ENCODE measurements at regions not wholly inside any gene's neighbourhood (a gene's known extent, or its start where the extent isn't known, plus 50 kb on each side); places are given as distances from the start of the nearest gene placed in this dataset.
A peak's percentile ranks its signal among the peaks of the same experiment; 100 is the strongest.

DNA sequence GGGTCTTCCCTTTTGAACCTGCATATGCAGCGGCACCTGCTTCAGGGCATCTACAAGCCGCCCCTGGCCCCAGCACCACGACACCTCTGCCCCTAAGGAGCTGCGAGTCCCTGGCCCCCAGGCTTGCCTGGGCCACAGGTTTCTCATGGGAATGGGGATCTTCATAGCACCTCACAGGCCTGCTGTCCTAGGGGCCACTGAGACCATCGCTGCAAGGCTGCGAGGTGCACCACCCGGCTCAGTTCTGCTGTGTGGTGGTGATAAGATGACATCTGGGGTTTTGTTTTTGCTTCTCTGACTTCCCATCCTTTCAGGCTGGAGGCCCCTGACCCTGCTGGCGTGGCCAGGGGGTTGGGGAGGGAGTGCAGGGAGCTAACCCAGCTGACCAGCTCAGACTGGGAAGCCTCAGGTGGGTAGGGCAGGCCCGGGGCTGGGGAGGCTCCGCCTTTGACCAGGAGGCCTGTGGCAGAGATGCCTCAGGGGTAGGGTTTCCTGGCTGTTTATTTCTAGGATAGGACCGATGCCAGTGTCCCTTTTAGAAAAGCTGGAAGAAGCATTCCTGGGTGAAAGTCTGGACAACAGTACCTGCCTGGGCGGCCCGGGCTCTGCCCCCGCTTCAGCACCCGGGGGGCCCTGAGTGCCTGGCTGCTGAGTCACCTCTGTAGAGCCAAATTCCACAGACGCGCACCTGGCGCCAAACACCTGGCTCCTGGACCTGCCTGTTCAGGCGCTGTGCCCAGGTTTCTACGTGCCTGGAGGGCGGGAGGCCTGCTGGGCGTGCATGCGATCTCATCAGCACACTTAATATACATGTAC, 264.7 kb downstream of the DLL1 start:
- DNase-seq, result no peak

DNA sequence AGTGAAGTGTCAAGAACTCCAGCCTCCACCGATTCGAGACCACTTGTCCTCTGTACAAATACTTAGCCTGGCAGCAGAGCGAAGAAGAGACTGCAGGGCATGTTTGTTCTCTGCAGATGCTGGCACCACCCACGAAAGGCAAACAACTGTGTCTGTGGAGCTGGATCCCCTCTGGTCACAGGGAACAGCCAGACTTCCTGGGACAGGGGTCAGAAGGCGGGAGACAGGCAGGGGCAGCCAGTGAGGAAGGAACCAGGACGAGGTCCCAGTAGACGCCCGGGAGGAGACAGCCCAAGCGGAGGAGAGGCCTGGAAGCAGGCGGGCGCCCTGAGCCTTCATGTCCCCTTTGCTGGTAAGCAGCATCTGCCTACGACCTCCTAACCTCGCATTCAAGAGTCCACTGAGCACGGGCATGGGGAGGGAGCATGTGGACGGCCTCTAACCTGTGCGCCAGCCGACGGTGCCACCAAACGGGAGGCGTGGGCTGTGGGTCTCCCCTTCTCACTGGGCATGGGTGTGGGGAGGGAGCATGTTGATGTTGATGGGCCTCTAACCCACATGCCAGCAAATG, 265.5 kb downstream of the DLL1 start:
- DNase-seq, result no peak

DNA sequence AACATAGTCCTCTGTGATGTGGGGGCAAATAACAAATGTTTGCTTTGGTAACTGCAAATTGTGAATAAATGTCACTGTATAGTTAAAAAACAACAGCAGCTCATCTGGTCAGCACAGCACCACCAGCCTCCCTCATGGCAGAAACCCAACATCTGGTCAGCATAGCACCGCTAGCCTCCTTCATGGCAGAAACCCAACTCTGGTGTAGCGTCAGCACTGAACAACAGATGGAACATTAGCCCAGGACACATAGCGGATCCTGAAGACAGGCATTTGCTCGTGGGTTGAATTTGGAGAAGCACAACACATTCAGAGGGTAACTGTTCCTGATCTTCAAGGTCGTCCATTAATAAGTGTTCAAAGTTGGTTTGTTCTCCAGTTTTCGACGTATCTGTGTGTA, 265.9 kb downstream of the DLL1 start:
- no peak for DNase-seq

DNA sequence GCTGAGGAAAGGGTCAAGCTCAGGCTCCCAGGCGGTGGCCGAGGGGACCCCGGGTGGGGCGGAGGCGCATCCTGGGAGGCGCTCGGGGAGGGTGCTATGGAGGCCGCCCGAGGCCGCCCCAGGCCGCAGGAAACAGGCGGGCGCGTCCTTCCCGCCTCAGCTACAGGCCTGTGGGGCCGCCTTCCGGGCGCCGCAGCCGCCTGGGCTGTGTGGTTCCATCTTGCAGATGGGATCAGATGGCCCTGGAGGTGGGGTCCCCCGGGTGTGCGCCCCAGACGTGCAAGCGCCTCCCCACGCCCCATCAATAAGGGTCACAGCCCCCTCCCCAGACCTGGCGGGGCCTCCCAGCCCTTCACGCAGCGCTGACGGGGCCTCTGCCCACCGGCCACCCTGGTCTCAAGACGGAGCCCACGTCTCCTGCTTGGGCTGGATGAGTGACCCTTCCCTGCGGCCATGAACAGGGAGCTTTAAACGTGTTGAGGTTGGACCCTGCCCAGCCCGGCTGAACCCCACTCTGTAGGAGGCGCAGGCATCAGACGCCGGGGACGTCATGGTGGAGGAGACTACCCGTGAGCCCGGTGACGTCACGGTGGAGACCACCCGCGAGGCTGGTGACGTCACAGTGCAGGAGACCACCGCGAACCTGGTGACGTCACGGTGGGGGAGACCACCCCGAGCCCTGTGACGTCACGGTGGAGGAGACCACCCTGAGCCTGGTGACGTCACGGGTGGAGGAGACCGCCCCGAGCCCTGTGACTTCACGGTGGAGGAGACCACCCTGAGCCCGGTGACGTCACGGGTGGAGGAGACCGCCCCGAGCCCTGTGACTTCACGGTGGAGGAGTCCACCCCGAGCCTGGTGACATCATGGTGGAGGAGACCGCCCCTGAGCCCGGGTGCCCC, 267.0 kb downstream of the DLL1 start:
- no peak for DNase-seq

DNA sequence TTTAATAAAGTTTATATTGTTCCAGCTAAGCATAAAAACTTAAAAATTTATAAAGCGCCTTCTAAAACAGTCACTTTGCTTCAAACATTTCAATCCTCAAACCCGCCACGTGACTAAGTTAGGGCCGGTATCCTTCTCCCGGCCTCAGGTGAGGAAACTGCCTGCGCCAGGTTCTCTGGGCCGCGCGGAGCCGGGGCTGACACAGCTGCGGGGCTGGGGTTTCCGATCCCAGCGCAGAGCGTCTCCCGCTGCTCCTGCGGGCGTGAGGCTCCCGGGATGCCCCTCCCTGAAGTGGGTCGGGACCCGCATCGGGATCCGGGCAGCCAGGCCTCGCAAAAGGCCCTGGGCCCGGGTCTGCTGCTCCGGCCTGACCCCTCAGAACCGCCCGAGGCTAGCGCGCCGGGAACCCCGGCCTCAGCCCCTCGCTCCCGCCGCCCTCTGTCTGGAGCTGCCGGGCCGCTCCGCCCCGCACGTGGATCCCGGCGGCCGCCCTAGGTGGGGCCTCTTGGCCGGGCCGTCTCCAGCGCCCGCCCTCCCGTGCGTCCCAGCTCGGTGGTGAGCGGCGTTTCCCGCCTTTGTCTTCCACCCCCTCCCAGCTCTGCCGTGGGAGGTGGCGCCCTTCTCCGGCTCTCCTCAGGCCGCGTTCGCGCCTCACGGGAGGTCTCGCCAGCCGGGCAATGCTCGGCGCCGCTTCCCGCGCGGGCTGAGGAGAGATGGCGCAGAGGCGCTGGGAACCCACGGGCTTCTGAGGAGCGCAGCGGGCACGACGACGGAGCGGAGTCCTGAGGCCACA, 267.9 kb downstream of the DLL1 start:
- DNase-seq, result no peak

DNA sequence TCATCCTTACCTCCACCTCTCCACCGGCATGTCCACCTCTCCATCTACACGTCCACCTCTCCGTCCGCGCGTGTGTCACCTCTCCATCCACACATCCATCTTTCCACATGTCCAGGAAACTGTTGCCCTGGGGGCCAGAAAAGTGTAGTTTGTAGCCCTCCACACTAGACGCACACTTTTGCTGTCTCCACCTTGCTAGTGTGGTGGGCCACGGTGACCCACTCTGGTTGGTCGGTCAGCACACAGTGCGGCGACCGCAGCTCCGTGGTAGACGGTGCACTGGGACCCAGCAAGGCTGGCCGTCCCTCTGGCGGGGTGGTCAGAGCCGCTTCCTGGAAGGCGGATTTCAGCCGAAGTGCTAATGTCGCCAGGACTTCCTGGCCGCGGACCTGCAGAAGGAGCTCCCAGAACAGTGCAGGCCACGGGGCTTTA, 268.6 kb downstream of the DLL1 start:
- DNase-seq, result no peak

DNA sequence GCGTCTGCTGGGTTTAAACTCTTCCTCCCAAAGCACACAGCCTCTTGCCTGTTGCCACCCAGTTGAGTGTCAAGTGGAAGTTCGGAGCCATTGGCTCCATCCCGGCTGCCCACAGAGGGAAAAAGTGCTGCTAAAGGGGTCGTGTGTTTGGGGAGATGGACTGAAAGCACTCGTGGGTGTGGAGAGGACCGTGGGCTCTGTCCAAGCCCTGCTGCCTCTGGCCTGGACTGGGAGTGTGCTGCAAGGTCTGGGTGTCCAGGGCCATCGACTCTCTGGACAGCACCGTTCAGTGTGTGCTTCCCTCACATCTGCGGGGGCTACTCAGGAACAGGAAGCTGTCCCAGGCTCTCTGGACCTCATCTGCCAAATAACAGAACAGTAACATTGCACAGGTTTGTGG, 269.3 kb downstream of the DLL1 start:
- DNase-seq, result no peak

DNA sequence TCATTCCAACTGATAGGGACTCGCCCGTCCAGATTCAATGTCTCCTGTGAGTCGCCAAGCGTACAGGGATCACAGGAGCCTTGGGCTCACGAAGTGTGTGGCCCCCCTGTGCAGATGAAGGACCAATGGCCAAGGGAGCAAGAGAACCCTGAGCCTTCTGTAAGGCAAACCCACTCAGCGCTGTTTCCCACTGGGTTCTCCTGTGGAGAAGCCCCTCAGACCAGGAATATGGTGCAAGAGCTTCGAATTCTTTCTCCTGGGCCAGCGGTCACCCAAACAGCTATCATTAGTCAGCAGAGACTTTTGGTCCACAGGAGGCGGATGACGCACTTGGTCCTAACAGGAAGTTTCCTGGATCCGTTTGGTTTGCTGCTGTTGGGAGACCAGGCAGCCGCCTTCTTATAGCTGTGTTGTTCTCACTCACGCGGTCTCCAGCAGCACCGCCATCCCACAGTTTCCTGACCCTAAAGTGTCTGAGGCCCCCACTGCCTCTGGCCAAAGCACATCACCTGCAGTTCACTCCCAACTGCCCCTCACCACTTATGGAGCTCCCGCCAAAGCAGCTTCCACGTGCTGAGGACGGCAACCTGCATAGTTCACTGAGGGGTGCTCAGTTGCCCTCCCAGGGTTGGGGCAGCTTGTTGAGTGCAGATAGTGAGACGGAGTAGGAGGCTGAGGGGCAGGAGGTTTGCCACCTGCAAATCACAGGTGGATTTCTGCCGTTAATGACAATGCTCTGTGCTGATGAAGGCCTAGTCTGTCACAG, 268.6 kb downstream of the ERMARD start:
- no peak for DNase-seq

DNA sequence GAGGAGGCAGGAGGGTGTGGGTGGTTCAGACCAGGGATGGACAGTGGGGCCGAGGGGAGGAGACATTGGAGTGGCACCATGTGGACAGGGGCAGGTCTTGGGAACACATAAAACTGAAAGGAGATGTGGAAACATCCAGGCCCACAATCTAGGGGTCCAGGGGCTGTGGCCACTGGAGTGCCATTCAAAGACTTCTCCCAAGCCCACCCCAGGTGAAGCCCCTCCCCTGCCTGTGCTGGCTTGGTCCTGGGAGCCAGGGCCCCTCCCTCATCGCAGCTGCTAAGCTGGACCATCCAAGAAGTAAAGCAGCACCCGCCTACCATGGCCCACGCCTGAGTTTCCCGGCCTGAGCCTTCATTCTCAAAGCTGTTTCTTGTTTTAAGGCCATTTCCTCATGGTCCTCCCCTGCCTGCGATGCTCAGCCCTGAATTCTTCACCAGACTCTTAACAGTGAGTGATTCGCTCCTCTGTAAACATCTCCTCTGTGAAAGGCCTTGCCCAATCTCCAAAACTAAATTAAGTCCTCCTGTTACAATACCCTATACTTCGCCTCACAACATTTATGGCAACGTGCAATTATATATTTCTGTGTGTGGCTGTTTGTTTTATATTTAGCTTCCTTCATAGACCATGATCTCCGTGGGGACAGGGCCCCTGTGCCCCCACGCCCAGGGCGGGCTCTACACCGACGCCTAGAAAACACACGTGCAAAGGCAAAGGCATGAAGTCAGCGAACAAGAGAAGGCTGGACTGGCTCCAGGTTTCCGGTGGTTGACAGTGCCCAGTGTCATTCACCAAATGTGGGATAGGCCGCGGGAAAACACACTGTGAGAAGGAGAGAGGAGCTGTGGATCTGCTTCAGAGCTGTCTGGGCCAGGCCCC, 267.8 kb downstream of the ERMARD start:
- no peak for DNase-seq

DNA sequence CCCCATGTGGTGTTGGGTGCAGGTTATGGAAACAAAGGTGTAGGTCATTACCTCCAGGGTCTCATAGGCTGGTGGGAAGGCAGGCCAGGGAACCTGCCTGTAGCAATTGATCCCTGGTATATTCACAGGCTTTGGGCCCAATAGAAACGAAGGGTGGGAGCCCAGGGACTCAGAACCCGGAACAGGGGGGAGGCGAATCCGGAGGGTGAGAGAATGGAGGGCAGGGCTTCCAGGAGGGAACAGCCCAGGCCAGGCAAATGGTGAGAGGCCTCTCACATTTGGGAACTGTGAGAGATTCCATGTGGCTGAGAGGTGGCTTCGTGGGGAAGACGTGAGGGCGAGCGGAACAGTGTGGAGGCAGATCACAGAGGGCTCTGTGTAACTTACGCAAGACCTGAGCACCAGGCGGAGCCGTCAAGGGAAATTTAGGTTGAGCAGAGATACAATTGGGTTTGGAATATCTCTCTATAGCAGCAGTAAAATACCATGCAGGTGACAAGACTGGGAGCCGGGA, 267.1 kb downstream of the ERMARD start:
- no peak for DNase-seq

DNA sequence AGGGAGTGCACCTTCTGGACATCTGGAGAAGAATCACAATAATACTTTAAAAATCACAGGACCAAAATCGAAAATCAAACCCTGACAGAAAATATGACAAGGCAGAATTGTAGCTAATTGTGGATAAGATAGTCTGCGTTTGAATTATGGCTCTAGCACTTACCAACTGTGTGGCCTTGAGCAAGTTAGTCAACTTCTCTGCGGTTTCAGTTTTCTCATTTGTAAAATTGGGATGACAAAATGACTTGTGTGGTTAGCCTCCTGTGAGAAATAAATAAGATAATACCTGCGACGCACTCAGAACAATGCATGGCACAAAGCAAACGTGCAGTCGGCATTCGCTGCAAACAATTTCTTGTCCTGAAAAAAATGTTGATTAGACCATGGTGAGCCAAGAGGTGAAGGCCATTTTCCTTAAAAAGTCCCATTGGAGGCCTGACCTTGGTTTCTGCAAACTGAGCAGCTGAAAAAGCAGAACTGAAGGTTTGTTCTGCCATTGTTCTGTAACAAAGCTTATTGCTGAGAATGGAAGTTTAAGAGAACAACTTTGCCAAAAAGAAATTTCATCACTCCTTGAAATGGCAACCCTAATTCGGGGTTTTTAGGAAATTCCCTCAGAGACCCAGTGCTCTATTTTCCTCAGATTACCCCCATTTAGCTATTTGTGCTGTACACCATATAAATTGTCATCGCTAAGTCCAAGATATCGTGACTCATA, 266.3 kb downstream of the ERMARD start:
- peak; percentile 45 to 47 for DNase-seq

DNA sequence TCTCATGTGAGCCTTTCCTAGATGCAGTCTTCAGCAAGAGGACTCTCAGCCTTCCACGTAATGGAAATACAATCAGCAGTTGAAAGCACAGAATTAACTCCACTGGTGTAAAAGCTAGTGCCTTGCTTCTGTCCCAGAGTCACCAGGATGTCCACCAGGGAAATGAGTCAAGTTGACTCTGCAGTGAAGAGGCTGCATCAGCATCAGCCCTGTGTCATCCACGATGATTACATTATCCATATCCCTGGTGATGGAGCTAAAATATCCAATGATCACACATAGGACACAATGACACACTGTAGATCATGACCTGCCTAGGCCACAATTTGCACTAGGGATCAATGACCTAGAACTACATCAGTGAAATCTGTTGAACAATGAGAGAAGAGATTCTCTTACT, 262.4 kb downstream of the ERMARD start:
- no peak for DNase-seq

DNA sequence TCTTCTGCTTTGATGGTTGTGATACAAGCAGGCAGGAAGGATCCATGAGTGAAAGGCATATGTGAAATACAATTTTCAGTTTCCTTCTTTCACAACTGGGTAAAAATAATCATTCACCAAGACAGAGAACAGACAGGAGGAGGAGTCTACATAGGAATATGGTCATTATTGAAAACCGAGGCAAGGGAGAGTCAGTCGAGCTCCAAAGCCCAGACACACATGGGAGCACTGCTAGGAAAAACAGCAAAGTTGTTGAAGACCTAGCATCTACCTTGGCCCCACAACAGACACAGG, 260.6 kb downstream of the ERMARD start:
- peak in 1 of 2 donors; percentile 30 for DNase-seq

DNA sequence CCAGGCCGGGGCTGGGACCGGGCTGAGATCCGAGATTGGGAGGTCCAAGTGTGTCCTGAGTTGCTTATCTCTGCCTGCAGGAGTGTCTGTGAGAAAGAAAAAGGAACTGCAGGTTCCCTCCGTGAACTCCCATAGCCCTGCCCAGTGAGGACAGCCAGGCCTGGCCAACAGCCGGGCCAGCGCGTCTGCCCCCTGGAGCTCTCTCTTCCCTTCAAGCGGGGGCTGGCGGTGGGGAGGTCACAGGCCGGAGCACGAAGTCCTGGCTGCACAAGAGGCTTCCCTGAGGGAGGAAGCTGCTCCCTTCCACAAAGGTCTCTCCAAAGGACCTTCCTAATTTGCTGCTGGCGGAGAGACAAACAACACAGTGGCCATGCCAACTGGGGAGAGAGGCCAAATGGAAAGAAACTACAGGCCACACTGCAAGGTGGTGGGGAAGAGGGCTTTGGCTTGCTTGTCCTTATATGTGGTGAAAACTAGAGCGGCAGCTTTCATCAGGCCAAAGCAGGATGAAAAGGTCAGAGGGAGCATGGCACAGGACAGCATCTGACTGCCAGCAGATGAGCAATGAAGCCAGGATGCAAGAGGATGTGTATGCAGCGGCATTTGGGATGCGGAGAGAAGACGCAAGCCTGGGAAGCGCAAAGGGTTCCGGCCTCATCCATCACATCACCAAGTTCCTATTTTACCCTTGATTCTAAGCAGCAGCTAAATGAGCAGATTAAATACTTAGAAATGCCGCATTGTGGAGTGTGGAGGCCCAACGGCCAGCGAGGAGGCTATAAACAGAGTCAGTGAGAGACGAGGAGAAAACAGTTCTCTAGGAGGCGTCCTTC, 260.0 kb downstream of the ERMARD start:
- DNase-seq, result peak in 1 of 2 donors; percentile 13

DNA sequence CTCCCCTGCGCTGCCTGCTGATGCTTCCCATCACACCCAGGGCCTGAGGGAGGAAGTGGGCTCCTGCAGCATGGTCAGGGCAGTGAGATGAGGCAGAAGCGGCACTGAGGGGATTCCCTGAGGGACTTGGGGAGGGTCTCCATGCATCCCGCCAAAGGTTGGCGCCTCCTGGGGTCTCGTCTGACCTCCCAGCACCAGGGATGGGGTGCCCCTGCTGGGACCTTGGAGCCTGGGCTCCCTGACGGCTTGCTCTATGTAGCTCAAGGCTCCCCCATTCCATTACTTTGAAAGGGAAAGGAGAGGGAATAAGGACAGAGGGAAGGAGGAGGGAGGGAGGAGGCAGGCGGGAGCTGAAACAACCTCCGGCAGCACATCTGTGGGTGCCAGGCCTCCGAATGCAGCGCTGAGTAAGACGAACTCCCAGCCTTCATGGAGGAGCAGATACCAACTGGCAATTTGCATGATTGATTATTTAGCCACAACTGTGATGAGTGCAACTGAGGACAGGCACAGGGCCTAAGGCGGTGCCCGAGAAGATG, 259.3 kb downstream of the ERMARD start:
- no peak for DNase-seq

DNA sequence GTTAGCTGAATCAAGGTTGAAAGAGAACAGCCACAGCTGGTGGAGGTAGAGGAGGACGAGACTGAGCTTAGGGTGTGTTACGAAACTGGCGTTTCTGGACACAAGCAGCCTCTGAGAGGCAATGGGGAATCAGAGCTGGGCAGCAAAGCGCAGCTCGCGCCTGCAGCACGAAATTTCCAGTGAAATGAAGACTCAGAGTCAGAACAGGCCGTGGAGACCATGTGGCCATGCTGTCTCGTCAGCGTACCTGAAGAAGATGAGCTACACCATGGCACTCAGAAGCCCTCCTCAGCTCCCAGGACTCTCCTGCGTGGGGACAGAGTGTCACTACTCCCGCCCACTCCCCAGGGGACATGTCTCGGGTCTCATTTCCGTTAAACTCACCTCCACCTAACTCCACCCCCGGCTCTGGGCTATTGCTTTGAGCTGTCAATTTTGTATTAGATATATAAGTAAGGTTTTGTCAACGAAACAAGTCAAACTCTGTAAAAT, 256.9 kb downstream of the ERMARD start:
- DNase-seq, result no peak

DNA sequence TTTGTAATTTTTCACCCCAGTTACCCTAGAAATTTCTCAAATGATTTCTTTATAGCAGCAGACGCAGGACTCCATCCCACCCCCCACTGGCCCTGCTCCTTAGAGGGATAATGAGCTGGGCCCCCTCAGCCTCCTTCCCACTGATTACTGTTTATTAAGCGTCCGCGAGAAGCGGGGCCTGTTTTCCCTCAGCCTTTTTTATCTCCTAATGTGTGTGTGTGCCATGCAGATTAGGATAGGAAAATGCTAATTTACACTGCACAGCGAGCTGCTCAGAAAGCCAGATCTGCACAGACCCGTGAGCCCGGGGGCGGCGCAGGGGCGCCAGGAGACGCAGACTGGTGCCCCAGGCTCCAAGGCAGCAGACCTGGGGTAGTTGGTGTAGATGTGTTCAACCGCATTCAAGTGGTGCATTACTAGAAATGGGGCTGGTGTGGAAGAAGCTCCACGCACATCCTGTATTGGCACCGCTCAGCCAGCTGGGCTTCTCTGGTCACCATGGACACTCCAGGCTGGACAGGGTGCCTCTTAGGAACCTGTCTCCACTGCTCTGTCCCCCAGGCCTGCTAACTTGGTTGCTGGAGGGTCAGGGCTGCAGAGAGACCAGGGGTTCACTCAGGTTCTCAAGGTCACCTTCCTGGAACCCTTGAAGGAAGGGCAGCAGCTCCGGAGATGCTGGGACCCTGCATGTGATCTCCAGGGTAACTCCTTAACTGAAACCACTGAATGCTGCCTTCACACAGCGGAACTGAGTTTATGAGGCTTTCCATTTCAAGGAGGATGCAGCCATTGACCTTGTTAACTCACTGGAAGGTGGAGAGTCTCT, 256.3 kb downstream of the ERMARD start:
- no peak for DNase-seq

DNA sequence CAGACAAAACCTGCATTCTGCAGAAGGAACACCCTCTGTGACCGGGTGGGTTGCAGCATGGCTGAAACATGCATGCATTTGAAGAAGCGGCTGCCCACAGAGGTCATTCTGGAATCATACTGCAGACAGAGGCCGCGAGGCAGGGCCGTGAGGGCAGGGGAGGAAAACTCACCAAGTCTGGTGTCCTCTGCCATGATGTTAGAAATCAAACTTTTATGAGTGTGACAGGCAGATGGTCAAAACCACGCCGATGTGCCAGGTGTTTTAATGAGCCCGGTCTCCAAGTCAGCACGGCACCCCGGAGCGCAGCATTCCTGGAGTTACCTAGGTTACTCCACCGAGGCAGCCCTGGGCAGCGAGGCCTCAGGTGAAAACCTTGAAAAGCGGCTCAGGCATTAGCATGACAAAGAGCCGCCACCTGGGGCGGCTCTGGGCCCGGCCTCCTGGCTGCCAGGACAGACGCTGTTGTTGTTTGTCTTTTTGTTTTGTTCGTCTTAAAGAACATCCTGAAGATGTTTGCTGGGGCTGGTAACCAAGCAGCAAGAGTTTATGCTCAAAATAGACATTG, 255.6 kb downstream of the ERMARD start:
- DNase-seq, result no peak

Data from inflammatory macrophage treated with lipopolysaccharide for 1 hour (primary cell).